Esophagus squamous epithelium (tissue), 5 donors: ENCODE measurements at regions not wholly inside any gene's neighbourhood (a gene's known extent, or its start where the extent isn't known, plus 50 kb on each side); places are given as distances from the start of the nearest gene placed in this dataset.

Experiments
- DNase-seq: peaks from one replicate; lab custom pipeline; 2025; lab: John Stamatoyannopoulos, UW
- H3K27ac ChIP-seq, 4 donors: fragments of 200-600 bp; sonication (generic); one replicate each; pipeline ENCODE4 v1.5.1; 2016 to 2019; ENCODE audit warnings: mild to moderate bottlenecking in 1 of 4
- H3K27me3 ChIP-seq, 4 donors: fragments of 200-600 bp; sonication (generic); 1 replicate in 3 of 4; 2 replicates in 1 of 4; pipeline versions ENCODE4 v1.5.1 to v1.6.0; 2017 to 2021; ENCODE audit warnings: antibody characterized with exemption in 1 of 4
- H3K36me3 ChIP-seq, 3 donors: fragments of 200-600 bp; sonication (generic); one replicate each; pipeline ENCODE4 v1.5.1; 2016 to 2019
- H3K4me1 ChIP-seq, 3 donors: fragments of 200-600 bp; sonication (generic); one replicate each; pipeline ENCODE4 v1.5.1; 2017 to 2019
- H3K4me3 ChIP-seq, 4 donors: fragments of 200-600 bp; sonication (generic); 1 replicate in 3 of 4; 2 replicates in 1 of 4; pipeline ENCODE4 v1.5.1; 2016 to 2019; ENCODE audit warnings: mild to moderate bottlenecking in 2 of 4, moderate library complexity in 1 of 4
- H3K9me3 ChIP-seq, 3 donors: fragments of 200-600 bp; sonication (generic); one replicate each; pipeline ENCODE4 v1.5.1; 2016 to 2019
- POLR2A ChIP-seq, 4 donors: fragments of 450-650 bp; IDR thresholded peaks; one replicate each; pipeline ENCODE4 v1.6.1; 2017; ENCODE audit warnings: antibody characterized with exemption in 4 of 4, mild to moderate bottlenecking in 4 of 4, moderate library complexity in 3 of 4
- WGBS, 2 donors: methylation state at CpG; one replicate each; pipeline ENCODE4 v1.1.5; 2018; 5-methylcytosine and 5-hydroxymethylcytosine counted together
- intact Hi-C: fragments of 100-400 bp; cut with DNase I; formaldehyde crosslinking; loops from one replicate; pipeline ENCODE4 v1.15.0; 2022
- TF ChIP-seq, protein P1 (sequence below), 6 experiments: fragments of 450-650 bp in 4 of 6; fragments of 200-600 bp in 2 of 6; sonication (generic) in 2 of 6; IDR thresholded peaks; one replicate each; pipeline ENCODE4 v1.5.1; 2016 to 2019; ENCODE audit warnings: antibody characterized with exemption in 6 of 6, mild to moderate bottlenecking in 4 of 6, moderate library complexity in 4 of 6
- donor health status: DM: yes; HTN: yes; CAD: no.

DNA sequence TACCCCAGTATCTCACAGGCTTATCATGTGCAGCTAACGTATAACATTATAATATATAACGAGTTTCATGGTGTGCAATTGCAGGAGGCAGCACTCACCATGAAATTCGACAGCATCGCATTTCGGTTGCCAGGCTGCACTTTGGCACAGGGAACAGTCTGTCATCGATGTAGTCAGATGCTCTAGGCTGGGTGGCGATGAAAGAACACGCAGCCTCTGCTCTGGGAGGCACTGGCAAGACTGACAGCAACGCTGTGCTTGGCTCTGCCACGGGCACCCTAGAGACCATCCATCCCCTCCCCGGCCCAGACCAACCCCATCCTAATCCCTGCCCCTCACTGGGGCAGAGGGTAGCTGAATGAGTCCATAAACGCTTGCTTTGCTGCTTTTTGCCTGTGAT lies 290.8 kb downstream of the MED10 start:
- 89 to 90% methylated on average over 8 to 9 of the region's 12 CpGs for WGBS, 2 donors
- H3K9me3 ChIP-seq, result no peaks in the 10 kb centered on the region

DNA sequence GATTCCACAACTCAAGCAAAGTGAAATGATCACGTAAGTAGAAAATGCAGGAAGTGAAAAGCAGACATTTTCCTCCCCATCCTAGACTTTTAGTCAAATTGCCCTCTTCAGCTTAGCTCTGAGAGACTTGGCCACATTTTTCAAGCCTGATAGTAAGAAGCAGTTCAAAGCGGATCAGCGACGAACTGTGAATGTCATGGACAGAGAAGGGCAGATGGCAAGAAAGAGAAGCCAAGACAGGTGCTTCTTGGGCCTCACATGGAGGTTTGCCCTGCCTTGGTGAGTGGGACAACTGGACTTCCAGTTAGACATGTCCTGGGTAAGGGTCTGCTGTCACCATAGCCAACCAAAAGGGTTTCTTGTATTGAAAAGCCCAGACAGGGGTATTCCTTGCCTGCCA lies 291.5 kb downstream of the MED10 start:
- 85 to 90% methylated on average over 4 of the region's 4 CpGs for WGBS, 2 donors
- Histone ChIP-seq H3K27me3 (peaks cover 0 to 16% (median 0%) of the 10 kb centered on the region in 4 donors), H3K4me3 (no peak overlapping the region), H3K9me3 (no peaks in the 10 kb centered on the region), H3K27ac (no peak overlapping the region), H3K36me3 (no peaks in the 10 kb centered on the region), H3K4me1 (peaks cover 0 to 9% (median 0%) of the 10 kb centered on the region in 3 donors)
- no peak for TF ChIP-seq POLR2A (IDR thresholded peaks at IDR 0.05)
- DNase-seq, result no peak
- intact Hi-C loops, result no loop called here

More for the DNA sequence above, 290.8 kb downstream of the MED10 start:
- Histone ChIP-seq H3K27ac (no peak overlapping the region), H3K4me1 (peaks cover 0 to 9% (median 0%) of the 10 kb centered on the region in 3 donors), H3K27me3 (peaks cover 0 to 16% (median 0%) of the 10 kb centered on the region in 4 donors), H3K36me3 (no peaks in the 10 kb centered on the region), H3K4me3 (no peak overlapping the region)
- TF ChIP-seq, protein P1, sequence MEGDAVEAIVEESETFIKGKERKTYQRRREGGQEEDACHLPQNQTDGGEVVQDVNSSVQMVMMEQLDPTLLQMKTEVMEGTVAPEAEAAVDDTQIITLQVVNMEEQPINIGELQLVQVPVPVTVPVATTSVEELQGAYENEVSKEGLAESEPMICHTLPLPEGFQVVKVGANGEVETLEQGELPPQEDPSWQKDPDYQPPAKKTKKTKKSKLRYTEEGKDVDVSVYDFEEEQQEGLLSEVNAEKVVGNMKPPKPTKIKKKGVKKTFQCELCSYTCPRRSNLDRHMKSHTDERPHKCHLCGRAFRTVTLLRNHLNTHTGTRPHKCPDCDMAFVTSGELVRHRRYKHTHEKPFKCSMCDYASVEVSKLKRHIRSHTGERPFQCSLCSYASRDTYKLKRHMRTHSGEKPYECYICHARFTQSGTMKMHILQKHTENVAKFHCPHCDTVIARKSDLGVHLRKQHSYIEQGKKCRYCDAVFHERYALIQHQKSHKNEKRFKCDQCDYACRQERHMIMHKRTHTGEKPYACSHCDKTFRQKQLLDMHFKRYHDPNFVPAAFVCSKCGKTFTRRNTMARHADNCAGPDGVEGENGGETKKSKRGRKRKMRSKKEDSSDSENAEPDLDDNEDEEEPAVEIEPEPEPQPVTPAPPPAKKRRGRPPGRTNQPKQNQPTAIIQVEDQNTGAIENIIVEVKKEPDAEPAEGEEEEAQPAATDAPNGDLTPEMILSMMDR (IDR thresholded peaks at IDR 0.05), result no peak
- TF ChIP-seq POLR2A (IDR thresholded peaks at IDR 0.05), result no peak
- DNase-seq, result no peak
- intact Hi-C loops, result no loop called here

DNA sequence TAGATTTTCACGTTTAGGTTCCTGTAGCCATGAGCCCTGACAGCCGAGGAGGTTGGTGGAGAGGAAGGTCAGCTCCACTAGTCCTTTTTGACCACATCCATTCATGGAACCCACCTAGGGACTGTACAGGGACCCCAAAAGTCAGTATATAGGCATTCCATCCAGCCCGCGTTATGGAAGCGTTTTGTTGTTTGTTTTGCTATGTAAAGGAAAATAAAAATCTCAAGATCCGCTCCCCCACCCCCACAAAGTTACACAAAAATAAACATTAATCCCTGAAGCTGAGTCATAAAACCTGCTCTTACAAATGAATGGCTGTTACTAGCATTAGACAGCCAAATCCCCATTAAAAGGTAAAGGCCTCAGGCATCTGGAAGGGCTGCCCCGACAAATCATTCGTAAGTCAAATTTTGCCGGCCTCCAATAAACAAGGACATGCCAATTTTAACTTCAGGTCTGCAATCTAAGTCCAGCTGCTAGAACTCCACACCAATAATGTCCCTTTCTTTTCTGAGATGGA lies 292.9 kb downstream of the MED10 start:
- Histone ChIP-seq H3K9me3 (no peaks in the 10 kb centered on the region), H3K27me3 (peaks cover 0 to 16% (median 0%) of the 10 kb centered on the region in 4 donors), H3K4me3 (no peak overlapping the region), H3K4me1 (peaks cover 0 to 9% (median 0%) of the 10 kb centered on the region in 3 donors), H3K27ac (no peak overlapping the region), H3K36me3 (no peaks in the 10 kb centered on the region)
- no peak for DNase-seq
- 45 to 47% methylated on average over 9 of the region's 9 CpGs for WGBS, 2 donors
- intact Hi-C loops, result no loop called here
- TF ChIP-seq POLR2A (IDR thresholded peaks at IDR 0.05), result no peak
- TF ChIP-seq, protein P1 (IDR thresholded peaks at IDR 0.05), result no peak

DNA sequence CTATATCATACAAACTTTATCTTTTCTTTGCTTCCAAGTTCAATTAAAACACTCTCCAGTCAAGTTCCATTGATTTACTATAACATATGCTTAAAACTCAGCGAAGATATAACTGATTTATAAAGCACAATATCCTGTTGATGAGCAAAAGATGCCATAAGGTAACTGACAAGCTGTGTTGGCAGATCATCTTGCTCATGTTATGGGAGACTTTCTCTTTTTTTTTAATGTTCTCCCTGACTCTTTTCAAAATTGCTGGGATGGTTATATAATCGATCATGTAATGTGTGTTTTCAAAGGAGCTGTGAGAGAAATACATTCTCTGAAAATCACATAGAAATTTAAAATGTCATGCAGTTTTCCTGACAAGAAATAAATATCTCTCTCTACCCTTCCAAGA lies 293.5 kb downstream of the MED10 start:
- intact Hi-C loops, result no loop called here
- Histone ChIP-seq H3K36me3 (no peaks in the 10 kb centered on the region), H3K4me1 (peaks cover 0 to 9% (median 0%) of the 10 kb centered on the region in 3 donors), H3K9me3 (no peaks in the 10 kb centered on the region), H3K4me3 (no peak overlapping the region), H3K27me3 (peaks cover 0 to 16% (median 0%) of the 10 kb centered on the region in 4 donors), H3K27ac (no peak overlapping the region)
- 65 to 67% methylated on average over 2 of the region's 2 CpGs for WGBS, 2 donors
- no peak for DNase-seq
- TF ChIP-seq POLR2A (IDR thresholded peaks at IDR 0.05), result no peak
- TF ChIP-seq, protein P1 (IDR thresholded peaks at IDR 0.05), result no peak

DNA sequence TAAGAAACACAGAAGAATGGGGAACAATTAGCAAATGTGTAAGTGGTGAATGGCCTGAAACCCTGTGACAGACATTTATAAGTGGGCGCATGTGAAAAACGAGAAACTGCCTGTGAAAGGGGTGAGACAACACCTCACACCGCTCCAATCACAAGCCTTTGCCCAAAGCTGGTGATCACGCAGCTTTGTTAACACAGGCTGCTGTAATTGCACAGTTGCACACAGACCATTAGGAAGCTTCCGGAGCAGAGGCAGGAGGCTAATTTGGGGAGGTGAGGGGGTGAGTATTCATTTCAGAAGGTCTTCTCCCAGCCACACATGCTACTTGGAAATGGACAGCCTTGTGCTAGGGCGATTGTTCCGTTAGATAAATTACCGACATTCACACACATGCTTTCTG lies 294.0 kb downstream of the MED10 start:
- TF ChIP-seq POLR2A (IDR thresholded peaks at IDR 0.05), result no peak
- TF ChIP-seq, protein P1 (IDR thresholded peaks at IDR 0.05), result no peak
- Histone ChIP-seq H3K36me3 (no peaks in the 10 kb centered on the region), H3K27ac (no peak overlapping the region), H3K9me3 (no peaks in the 10 kb centered on the region), H3K27me3 (peaks cover 0 to 16% (median 0%) of the 10 kb centered on the region in 4 donors), H3K4me1 (peaks cover 0 to 9% (median 0%) of the 10 kb centered on the region in 3 donors), H3K4me3 (no peak overlapping the region)
- WGBS, 2 donors, result 91 to 92% methylated on average over 8 of the region's 8 CpGs
- no peak for DNase-seq
- intact Hi-C loops, result no loop called here
